ENCODE measurements at regions not wholly inside any gene's neighbourhood (a gene's known extent, or its start where the extent isn't known, plus 50 kb on each side); places are given as distances from the start of the nearest gene placed in this dataset.

GRCh38 chr5:117110548-117110947 lies 535.9 kb upstream of the SEMA6A start:
- no peak overlapping the region for H3K9ac ChIP-seq (ENCODE audit: control insufficient read depth, insufficient read depth, low read length)
- FAIRE-seq (no peak), DNase-seq (ENCODE audit: low read depth, low spot score) (no peak), ATAC-seq (no peak)
- BruUV-seq (replicated peaks): no TSS peak
- H4K20me1 ChIP-seq (ENCODE audit: control insufficient read depth, insufficient read depth): no peaks in the 10 kb centered on the region
- no peak overlapping the region for H3K4me3 ChIP-seq
- no peaks in the 10 kb centered on the region for H3K36me3 ChIP-seq (ENCODE audit: control insufficient read depth in 2 of 2, insufficient read depth in 2 of 2, low read length in 1 of 2)
- in situ Hi-C loops (cut with MboI): no loop called here
- no peaks in the 10 kb centered on the region for H3K27me3 ChIP-seq (replicated peaks in 1 of 2; ENCODE audit: control insufficient read depth in 2 of 2, insufficient read depth in 2 of 2, low read length in 1 of 2)
- H3K4me2 ChIP-seq (ENCODE audit: control insufficient read depth, insufficient read depth): no peak overlapping the region
- no peaks in the 10 kb centered on the region for H3K79me2 ChIP-seq (ENCODE audit: control insufficient read depth, insufficient read depth, low read length)
- RAD21 ChIA-PET (ENCODE audit: unreplicated experiment): no interaction called here
- H3K9me3 ChIP-seq (replicated peaks; ENCODE audit: control insufficient read depth, insufficient read depth, low read length): no peaks in the 10 kb centered on the region; the same call in 1 of the 3 replicates
- H3K4me1 ChIP-seq (ENCODE audit: control insufficient read depth, insufficient read depth, low read length): no peaks in the 10 kb centered on the region
- SMC1A ChIA-PET (ENCODE audit: uncharacterized antibody, unreplicated experiment): interaction anchor here (1.0 to 1.6 kb wide), 2 partner anchors 12 to 24 kb away, joined by 3 read pairs; no protein-coding TSS in a partner anchor
- no peak overlapping the region for H3K27ac ChIP-seq (ENCODE audit: control insufficient read depth, insufficient read depth)
- TF ChIP-seq CTCF (IDR thresholded peaks at IDR 0.05 in 2 of 3, conservative IDR thresholded peaks at IDR 0.05 in 1 of 3; ENCODE audit: control insufficient read depth in 2 of 3, extremely low read depth in 1 of 3, insufficient read depth in 1 of 3, low read depth in 3 of 3, low read length in 3 of 3): no peak
- intact Hi-C loops (cut with micrococcal nuclease; ENCODE audit: unreplicated experiment): no loop called here
- CTCF ChIA-PET: no interaction called here
- H2AFZ ChIP-seq (ENCODE audit: control insufficient read depth, low read depth, low read length): no peak overlapping the region
- 48% methylated on average over 2 of the region's 2 CpGs for WGBS (ENCODE audit: insufficient coverage, insufficient replicate concordance, low lambda C conversion rate, missing lambda C conversion rate)
- POLR2A ChIA-PET: no interaction called here

GRCh38 chr5:117107859-117108258 lies 533.2 kb upstream of the SEMA6A start:
- ChIA-PET SMC1A (ENCODE audit: uncharacterized antibody, unreplicated experiment) (interaction anchor here (0.7 to 2.8 kb wide), 2 partner anchors 11 to 41 kb away, joined by 3 to 7 read pairs; no protein-coding TSS in a partner anchor), CTCF (interaction anchor here (0.8 to 0.9 kb wide), 2 partner anchors 15 to 29 kb away, joined by 3 read pairs; no protein-coding TSS in a partner anchor), RAD21 (ENCODE audit: unreplicated experiment) (no interaction called here), POLR2A (no interaction called here)
- no peaks in the 10 kb centered on the region for H3K4me1 ChIP-seq (ENCODE audit: control insufficient read depth, insufficient read depth, low read length)
- H3K36me3 ChIP-seq (ENCODE audit: control insufficient read depth in 2 of 2, insufficient read depth in 2 of 2, low read length in 1 of 2): no peaks in the 10 kb centered on the region
- H2AFZ ChIP-seq (ENCODE audit: control insufficient read depth, low read depth, low read length): no peak overlapping the region; the same call in 1 of the 2 replicates
- H4K20me1 ChIP-seq (ENCODE audit: control insufficient read depth, insufficient read depth): no peaks in the 10 kb centered on the region
- intact Hi-C loops (cut with micrococcal nuclease; ENCODE audit: unreplicated experiment) (no loop called here), in situ Hi-C loops (cut with MboI) (no loop called here)
- no peak overlapping the region for H3K9ac ChIP-seq (ENCODE audit: control insufficient read depth, insufficient read depth, low read length)
- H3K79me2 ChIP-seq (ENCODE audit: control insufficient read depth, insufficient read depth, low read length): no peaks in the 10 kb centered on the region
- peak; percentile 28 for TF ChIP-seq MEF2B (IDR thresholded peaks at IDR 0.05; ENCODE audit: partially characterized antibody, poor library complexity, severe bottlenecking)
- TF ChIP-seq NR2F1 (conservative IDR thresholded peaks at IDR 0.05): 0 out of 2 replicates have a peak, but pooled peaks have one; percentile 11
- no peak for TF ChIP-seq NRF1 (conservative IDR thresholded peaks at IDR 0.05; ENCODE audit: low read depth, low read length)
- no peak for TF ChIP-seq CUX1 (IDR thresholded peaks at IDR 0.05; ENCODE audit: insufficient replicate concordance, low read depth, low read length)
- TF ChIP-seq IKZF2 (IDR thresholded peaks at IDR 0.05): 0 out of 4 replicates have a peak, but pooled peaks of 1 of the 2 experiments have one; percentile 17
- TF ChIP-seq SMC3 (IDR thresholded peaks at IDR 0.05; ENCODE audit: borderline replicate concordance, low read length): no peak
- peak; percentile 66 for TF ChIP-seq RUNX3 (IDR thresholded peaks at IDR 0.05; ENCODE audit: low read length)
- H3K4me2 ChIP-seq (ENCODE audit: control insufficient read depth, insufficient read depth): no peak overlapping the region
- H3K4me3 ChIP-seq: no peak overlapping the region
- no peaks in the 10 kb centered on the region for H3K27me3 ChIP-seq (replicated peaks in 1 of 2; ENCODE audit: control insufficient read depth in 2 of 2, insufficient read depth in 2 of 2, low read length in 1 of 2)
- H3K27ac ChIP-seq (ENCODE audit: control insufficient read depth, insufficient read depth): no peak overlapping the region
- H3K9me3 ChIP-seq (replicated peaks; ENCODE audit: control insufficient read depth, insufficient read depth, low read length): no peaks in the 10 kb centered on the region; the same call in 1 of the 3 replicates
- WGBS (ENCODE audit: insufficient coverage, insufficient replicate concordance, low lambda C conversion rate, missing lambda C conversion rate): 2% methylated on average over 3 of the region's 3 CpGs
- FAIRE-seq (no peak), DNase-seq (ENCODE audit: low read depth, low spot score) (no peak), ATAC-seq (peak; percentile 83)
- no TSS peak for BruUV-seq (replicated peaks)

Measured in GM12878 (cell line).